Duodenal mucosa (tissue), 2 donors: ENCODE measurements at regions not wholly inside any gene's neighbourhood (a gene's known extent, or its start where the extent isn't known, plus 50 kb on each side); places are given as distances from the start of the nearest gene placed in this dataset.
"Not testable (repeated sequence)": the region's sequence is repeated elsewhere in the genome, so short reads cannot be mapped to it uniquely, and the experiment has no call there.

Source experiments
- H3K27ac ChIP-seq: one replicate; pipeline ENCODE4 v1.7.0; 2013; ENCODE audit warnings: low read depth, low read length
- H3K27me3 ChIP-seq, 2 donors: one replicate each; pipeline ENCODE4 v1.7.0; 2013; ENCODE audit warnings: low read length in 2 of 2, control low read depth in 1 of 2; ENCODE audit not compliant: insufficient read depth in 2 of 2, control insufficient read depth in 1 of 2
- H3K36me3 ChIP-seq, 2 donors: one replicate each; pipeline ENCODE4 v1.7.0; 2013; ENCODE audit warnings: low read length in 2 of 2, control low read depth in 1 of 2; ENCODE audit not compliant: insufficient read depth in 2 of 2, control insufficient read depth in 1 of 2
- H3K4me1 ChIP-seq, 2 donors: one replicate each; pipeline ENCODE4 v1.7.0; 2013; ENCODE audit warnings: low read length in 2 of 2, control low read depth in 1 of 2; ENCODE audit not compliant: insufficient read depth in 2 of 2, control insufficient read depth in 1 of 2
- H3K4me3 ChIP-seq, 2 donors: one replicate each; pipeline ENCODE4 v1.7.0; 2013; ENCODE audit warnings: low read length in 2 of 2, low read depth in 1 of 2
- H3K9ac ChIP-seq, 2 donors: one replicate each; pipeline ENCODE4 v1.7.0; 2013; ENCODE audit warnings: low read length in 2 of 2, low read depth in 1 of 2
- H3K9me3 ChIP-seq, 2 donors: one replicate each; pipeline ENCODE4 v1.7.0; 2013; ENCODE audit warnings: low read length in 2 of 2, control low read depth in 1 of 2; ENCODE audit not compliant: control insufficient read depth in 1 of 2

DNA sequence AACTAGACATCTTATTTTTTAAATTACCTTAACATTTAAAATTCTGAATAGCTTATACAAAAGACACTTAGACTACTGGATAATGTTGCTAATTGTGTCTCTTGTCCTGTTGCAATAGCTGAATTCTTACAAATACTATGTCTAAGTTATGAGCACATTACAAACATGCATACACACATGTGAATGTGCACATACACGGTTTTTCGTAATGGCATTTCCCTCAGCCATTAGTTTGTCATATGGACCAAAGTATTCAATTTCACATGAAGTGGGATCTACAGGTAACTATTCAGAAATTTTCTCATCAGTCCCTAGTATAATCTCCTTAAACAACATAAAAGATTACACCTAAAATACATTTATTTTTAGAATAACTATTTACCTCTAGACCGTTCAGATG lies 178.6 kb upstream of the BET1 start:
- no peak overlapping the region for H3K27ac ChIP-seq

DNA sequence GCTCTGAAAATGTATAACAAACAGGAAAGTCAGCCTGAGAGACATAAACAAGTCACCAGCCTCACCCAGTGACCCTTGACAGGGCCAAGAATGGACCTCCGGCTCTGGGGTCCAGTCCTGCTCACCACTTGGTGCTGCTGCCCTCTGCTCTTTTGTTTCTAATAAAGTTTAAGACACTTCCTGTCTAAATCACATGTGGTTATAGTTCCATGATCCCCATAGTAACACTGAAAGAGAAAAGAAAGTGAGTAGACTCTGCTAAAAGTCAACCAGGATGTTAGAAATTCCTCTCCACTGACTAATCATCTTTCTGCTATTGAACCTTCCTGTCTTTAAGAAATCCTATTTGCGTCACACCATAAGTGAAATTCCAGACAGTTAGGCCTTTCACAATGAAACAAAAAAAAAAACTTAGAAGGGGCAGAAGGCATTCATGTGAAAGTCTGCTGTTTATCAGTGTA lies 179.2 kb upstream of the BET1 start:
- Histone ChIP-seq H3K27me3 (no peaks in the 10 kb centered on the region), H3K4me1 (no peaks in the 10 kb centered on the region), H3K27ac (no peak overlapping the region), H3K36me3 (no peaks in the 10 kb centered on the region), H3K4me3 (no peak overlapping the region), H3K9me3 (no peaks in the 10 kb centered on the region), H3K9ac (no peak overlapping the region)

More for the DNA sequence above, 178.6 kb upstream of the BET1 start:
- H3K9ac ChIP-seq, result no peak overlapping the region
- no peak overlapping the region for H3K4me3 ChIP-seq
- H3K27me3 ChIP-seq, result no peaks in the 10 kb centered on the region
- no peaks in the 10 kb centered on the region for H3K9me3 ChIP-seq
- H3K4me1 ChIP-seq, result no peaks in the 10 kb centered on the region
- H3K36me3 ChIP-seq, result no peaks in the 10 kb centered on the region

DNA sequence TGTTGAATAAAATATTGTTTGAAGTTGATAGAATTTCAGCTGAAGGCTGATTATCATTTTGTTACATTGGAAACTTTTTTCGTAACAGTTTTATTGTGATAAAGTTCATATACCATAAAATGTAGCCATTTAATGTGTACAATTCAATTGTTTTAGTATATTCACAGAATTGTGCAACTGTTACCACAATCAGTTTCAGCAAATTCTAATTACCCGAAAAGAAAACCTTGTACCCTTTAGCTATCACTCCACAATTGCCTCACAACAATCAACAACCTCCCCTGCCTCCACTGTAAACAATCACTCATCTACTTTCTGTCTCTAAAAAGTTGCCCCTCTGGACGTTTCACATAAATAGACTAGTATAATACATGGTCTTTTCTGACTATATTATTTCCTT lies 179.7 kb upstream of the BET1 start:
- no peaks in the 10 kb centered on the region for H3K36me3 ChIP-seq
- H3K27me3 ChIP-seq, result no peaks in the 10 kb centered on the region
- no peaks in the 10 kb centered on the region for H3K4me1 ChIP-seq

DNA sequence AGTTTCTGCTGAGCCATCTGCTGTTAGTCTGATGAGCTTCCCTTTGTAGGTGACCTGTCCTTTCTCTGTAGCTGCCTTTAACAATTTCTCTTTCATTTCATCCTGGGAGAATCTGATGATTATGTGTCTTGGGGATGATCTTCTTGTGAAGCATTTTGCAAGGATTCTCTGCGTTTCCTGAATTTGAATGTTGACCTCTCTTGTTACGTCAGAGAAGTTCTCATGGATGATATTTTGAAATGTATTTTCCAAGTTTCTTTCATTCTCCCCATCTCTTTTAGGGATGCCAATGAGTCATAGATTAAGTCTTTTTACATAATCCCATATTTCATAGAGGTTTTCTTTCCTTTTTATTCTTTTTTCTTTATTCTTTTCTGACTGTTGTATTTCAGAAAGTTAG lies 184.2 kb upstream of the BET1 start:
- H3K9ac ChIP-seq, result no peak overlapping the region
- no peak overlapping the region for H3K27ac ChIP-seq
- H3K27me3 ChIP-seq, result no peaks in the 10 kb centered on the region
- H3K4me3 ChIP-seq, result no peak overlapping the region
- no peaks in the 10 kb centered on the region for H3K9me3 ChIP-seq
- no peaks in the 10 kb centered on the region for H3K36me3 ChIP-seq
- no peaks in the 10 kb centered on the region for H3K4me1 ChIP-seq

More for the DNA sequence above, 179.7 kb upstream of the BET1 start:
- Histone ChIP-seq H3K27ac (no peak overlapping the region), H3K9ac (no peak overlapping the region), H3K4me3 (no peak overlapping the region), H3K9me3 (no peaks in the 10 kb centered on the region)

DNA sequence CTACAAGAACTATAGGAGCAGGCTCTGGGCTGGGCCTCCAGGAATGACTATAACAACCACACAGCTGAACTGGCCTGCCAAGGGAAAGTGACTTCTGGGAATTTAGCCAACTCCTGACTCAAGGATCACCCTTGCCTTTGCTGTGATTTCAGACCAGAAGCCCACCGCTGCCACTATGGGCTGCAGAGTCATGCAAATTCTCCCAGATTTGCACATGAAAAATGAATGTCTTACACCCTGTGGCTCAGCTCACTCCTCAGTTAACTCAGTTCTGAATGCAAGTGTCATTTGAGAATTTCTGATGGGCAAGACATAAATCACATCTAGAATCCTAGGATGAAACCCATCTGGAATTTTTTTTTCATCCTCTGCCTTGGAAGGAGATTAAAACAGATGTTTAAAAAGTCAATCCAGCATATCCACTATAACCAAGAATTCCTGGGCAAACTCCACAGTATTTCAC lies 186.5 kb upstream of the BET1 start:
- Histone ChIP-seq H3K4me3 (no peak overlapping the region), H3K9ac (no peak overlapping the region), H3K9me3 (no peaks in the 10 kb centered on the region), H3K4me1 (no peaks in the 10 kb centered on the region), H3K27ac (no peak overlapping the region), H3K27me3 (no peaks in the 10 kb centered on the region), H3K36me3 (no peaks in the 10 kb centered on the region)

DNA sequence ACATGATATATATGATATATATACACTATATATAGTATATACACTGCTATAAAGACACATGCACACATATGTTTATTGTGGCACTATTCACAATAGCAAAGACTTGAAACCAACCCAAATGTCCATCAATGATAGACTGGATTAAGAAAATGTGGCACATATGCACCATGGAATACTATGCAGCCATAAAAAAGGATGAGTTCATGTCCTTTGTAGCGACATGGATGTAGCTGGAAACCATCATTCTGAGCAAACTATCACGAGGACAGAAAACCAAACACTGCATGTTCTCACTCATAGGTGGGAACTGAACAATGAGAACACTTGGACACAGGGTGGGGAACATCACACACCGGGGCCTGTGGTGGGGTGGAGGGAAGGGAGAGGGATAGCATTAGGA lies 190.3 kb upstream of the BET1 start:
- H3K9ac ChIP-seq, H3K4me3 ChIP-seq, H3K9me3 ChIP-seq, H3K27ac ChIP-seq, H3K4me1 ChIP-seq, H3K36me3 ChIP-seq, H3K27me3 ChIP-seq: not testable (repeated sequence)

DNA sequence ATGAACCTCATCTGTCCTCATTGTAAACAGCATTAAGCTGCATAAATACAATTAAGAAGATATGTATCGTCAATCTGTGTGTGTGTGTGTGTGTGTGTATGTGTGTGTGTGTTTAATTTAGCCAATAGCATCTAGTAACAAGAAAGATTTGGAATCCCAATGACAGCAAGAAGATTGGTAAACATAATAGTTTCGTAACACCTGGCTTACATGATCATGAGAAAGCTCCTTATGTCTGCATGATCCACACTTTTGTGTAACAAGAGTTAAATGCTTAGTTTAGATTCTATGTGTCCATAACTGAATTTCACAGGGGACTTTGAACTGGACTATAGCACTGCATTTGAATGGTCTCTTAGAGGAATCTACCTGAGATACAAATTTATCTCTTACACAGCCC lies 191.0 kb upstream of the BET1 start:
- H3K9me3 ChIP-seq, result no peaks in the 10 kb centered on the region
- no peak overlapping the region for H3K4me3 ChIP-seq
- no peak overlapping the region for H3K27ac ChIP-seq
- no peaks in the 10 kb centered on the region for H3K4me1 ChIP-seq
- H3K36me3 ChIP-seq, result no peaks in the 10 kb centered on the region
- H3K9ac ChIP-seq, result no peak overlapping the region
- H3K27me3 ChIP-seq, result no peaks in the 10 kb centered on the region

DNA sequence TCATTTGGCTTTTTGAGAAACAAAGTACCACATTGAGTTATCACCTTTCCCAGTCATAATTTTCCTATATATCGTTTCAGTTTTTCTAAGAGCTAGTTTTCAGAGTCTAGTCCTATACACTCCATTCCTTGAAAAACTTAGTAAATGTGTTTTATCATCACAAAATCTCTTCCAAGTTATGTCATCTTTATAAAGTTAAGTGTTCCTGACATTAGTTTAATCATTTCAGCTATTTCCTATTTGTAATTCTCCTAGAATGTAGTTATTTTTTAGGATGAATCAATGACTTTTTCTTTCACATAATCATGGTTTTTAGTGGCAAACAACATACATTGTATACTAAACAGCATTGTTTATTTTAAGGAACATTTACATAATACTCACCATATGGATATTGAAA lies 191.7 kb upstream of the BET1 start:
- H3K36me3 ChIP-seq, result no peaks in the 10 kb centered on the region
- no peak overlapping the region for H3K27ac ChIP-seq
- no peaks in the 10 kb centered on the region for H3K4me1 ChIP-seq
- H3K9ac ChIP-seq, result no peak overlapping the region
- H3K9me3 ChIP-seq, result no peaks in the 10 kb centered on the region
- H3K27me3 ChIP-seq, result no peaks in the 10 kb centered on the region
- H3K4me3 ChIP-seq, result no peak overlapping the region

DNA sequence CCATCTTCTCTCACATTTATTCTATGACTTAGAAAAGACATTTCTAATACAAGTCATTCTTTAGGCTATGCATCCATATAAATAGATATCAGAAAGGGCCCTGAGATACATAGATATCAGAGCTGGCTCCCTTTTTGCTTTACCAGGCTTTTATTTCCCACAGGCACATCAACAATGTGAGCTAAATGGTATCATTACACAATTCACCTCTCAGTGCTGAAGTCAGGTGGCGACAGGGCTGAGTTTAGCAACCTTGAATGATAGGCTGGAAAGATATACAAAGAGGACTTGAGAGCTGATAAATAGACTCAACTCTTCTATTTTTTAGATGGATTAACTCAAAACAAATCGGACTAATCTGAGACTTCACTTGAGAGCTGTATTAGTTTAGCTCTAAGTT lies 189.2 kb upstream of the COL1A2 start:
- H3K27me3 ChIP-seq, result no peaks in the 10 kb centered on the region
- no peaks in the 10 kb centered on the region for H3K9me3 ChIP-seq
- H3K4me1 ChIP-seq, result no peaks in the 10 kb centered on the region

DNA sequence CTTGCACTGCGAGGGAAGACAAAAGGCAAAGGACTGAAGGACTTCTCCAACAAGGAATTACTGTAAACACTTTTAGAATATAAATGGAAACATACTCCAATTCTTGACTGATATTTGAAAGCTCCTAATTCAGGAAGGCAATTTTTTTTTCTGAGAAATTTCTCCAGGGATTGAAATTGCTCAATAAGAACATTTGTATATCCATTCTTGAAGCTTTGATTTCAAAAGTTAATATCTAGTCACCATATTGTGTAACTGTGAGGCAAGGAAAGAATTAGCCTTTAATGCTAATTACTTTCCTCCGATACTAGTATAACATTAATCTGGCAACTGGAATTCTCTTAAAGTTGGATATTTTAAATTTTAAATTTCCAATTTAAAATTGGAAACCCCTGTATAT lies 188.4 kb upstream of the COL1A2 start:
- H3K36me3 ChIP-seq, result no peaks in the 10 kb centered on the region
- no peak overlapping the region for H3K4me3 ChIP-seq
- no peak overlapping the region for H3K27ac ChIP-seq
- H3K4me1 ChIP-seq, result no peaks in the 10 kb centered on the region
- H3K27me3 ChIP-seq, result no peaks in the 10 kb centered on the region
- H3K9me3 ChIP-seq, result no peaks in the 10 kb centered on the region
- no peak overlapping the region for H3K9ac ChIP-seq

More for the DNA sequence above, 189.2 kb upstream of the COL1A2 start:
- H3K36me3 ChIP-seq, result no peaks in the 10 kb centered on the region
- no peak overlapping the region for H3K9ac ChIP-seq
- H3K4me3 ChIP-seq, result no peak overlapping the region
- no peak overlapping the region for H3K27ac ChIP-seq

DNA sequence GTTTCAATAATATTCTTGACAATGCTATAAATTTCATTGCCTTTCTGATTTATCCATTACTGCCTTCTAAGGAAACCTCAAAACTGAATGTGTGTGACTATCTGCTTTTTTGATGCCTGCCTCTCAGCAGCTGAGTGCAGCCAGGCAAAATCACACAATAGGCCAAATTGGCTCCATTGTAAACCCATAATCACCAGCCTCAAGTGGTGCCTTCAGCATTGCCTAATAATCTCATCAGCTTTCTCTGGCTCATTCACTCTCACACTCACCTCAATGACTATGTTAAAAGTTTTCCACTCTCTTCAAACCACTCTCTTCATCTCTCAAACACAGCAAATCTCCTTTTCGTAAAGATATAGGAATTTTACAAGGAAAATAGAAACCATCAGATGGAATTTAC lies 182.5 kb upstream of the COL1A2 start:
- no peak overlapping the region for H3K27ac ChIP-seq
- H3K9me3 ChIP-seq, result no peaks in the 10 kb centered on the region
- no peaks in the 10 kb centered on the region for H3K4me1 ChIP-seq
- H3K9ac ChIP-seq, result no peak overlapping the region
- no peak overlapping the region for H3K4me3 ChIP-seq
- no peaks in the 10 kb centered on the region for H3K36me3 ChIP-seq
- no peaks in the 10 kb centered on the region for H3K27me3 ChIP-seq
